Right ventricle myocardium superior (tissue), 1 donor: ENCODE measurements at regions not wholly inside any gene's neighbourhood (a gene's known extent, or its start where the extent isn't known, plus 50 kb on each side); places are given as distances from the start of the nearest gene placed in this dataset. TPM values are rescaled to one million over a fixed set of nuclear protein-coding genes. Genes with fewer than 3 reads are reported as not detected.

Experiments
- ATAC-seq: fragments of 200-7000 bp; cut with Tn5 transposase; one replicate; pipeline ENCODE4 v1.9.1; 2020; ENCODE audit warnings: mild to moderate bottlenecking; ENCODE audit not compliant: poor library complexity
- DNase-seq: peaks from one replicate; pipeline ENCODE4 v3.0.0-alpha.2; 2020
- intact Hi-C: fragments of 100-400 bp; cut with DNase I; formaldehyde crosslinking; loops from one replicate; pipeline ENCODE4 v1.11.2; 2022
- microRNA-seq: library from miRNA; unstranded; fragments of <30 nt; microRNA quantifications from one replicate; pipeline ENCODE4 v1.2.0, GENCODE V29; 2020
- donor health status: DM: no; HTN: yes; CAD: no; lungs with severe emphysema.

DNA sequence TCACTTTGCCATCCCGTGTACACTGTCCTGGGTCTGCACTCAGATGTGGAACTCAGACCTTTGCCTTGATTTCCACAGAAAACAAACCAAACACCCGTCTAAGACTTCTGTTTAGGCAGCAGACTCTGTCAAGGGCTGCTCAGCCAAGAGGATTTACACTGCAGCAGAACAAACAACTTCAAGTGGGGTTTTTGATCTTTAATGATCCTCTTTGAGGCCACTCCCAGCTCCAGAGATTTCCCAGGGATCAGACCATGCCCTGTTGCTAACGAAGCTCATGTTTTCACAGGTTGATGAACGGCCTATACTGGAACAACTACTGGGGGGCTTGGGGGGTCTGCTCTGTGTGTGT is 52.5 kb upstream of the LGALSL start:
- intact Hi-C loops = loop anchor here (5.0 kb wide), 1 partner anchor 51 kb away; the partner anchor contains the start of gene LGALSL
- ATAC-seq = no peak
- no peak for DNase-seq

GRCh38 chr2:64402876-64403275 is 51.1 kb upstream of the LGALSL start:
- intact Hi-C loops = loop anchor here (5.0 kb wide), 1 partner anchor 49 kb away; the partner anchor contains the start of gene LGALSL
- no peak for DNase-seq
- no peak for ATAC-seq

DNA sequence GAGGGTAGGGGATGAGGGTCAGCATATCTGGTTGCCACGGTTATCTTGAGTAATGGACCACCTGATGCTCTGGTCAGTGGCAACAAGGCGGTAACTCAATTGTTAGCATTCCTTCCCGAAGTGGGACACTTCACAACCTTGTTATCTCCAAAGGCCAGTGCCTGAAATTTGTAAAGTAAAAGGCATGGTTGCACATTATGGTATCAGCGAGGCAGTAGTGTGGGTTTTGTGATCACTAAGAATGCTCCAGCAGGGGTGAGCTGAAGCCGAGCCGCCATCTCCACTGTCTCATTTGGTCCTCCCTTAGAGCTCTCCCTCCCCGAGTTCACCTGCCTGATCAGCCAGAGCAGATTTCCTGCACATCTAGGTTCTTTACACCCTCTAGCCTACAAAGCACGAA is 50.5 kb upstream of the LGALSL start:
- no peak for ATAC-seq
- DNase-seq = no peak
- intact Hi-C loops = loop anchor here (5.0 kb wide), 1 partner anchor 49 kb away; the partner anchor contains the start of gene LGALSL

DNA sequence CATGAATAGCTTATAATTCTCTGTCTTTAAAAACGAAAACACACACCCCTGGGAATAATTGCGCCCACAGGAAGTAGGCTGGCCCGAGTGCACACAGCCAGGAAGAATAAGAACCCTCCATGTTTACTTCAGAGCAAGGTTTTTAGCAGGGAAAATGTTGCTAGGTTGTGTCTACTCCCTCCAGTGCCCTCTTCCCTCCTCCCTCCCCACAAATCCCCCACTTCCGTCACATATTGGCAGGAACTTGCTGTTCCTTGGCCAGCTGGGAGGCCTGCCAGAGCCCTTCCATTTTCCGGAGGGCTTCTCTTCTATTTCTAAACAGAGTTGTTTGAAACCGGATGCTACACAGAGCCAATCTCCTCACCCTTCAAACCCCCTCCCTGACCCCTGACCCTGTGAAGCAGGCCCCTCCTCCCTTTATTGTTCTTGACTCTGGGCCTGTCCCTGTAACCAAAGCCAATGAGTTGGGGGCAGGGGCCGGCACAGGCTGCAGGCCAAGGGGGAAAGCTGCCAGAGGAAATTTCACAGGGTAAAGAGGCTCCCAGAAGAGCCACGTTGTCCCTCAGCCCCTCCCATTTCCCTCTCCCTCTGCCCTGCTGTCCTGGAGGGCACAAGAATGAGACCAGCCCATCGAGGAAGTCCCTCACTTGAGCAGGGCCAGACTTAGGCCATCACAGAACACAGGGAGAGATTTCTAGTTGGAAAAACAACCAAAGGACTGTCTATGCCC is 49.8 kb upstream of the LGALSL start:
- peak; percentile 87 for ATAC-seq
- DNase-seq = peak; percentile 92
- intact Hi-C loops = loop anchor here (5.0 kb wide), 1 partner anchor 48 kb away; the partner anchor contains the start of gene LGALSL

Small RNA genes in the stretch of these regions (microRNA-seq; reads per million reads assigned to microRNA genes)
- gene MIR4433A (not detected), gene MIR4433B (not detected)
